A673 (cell line): ENCODE measurements at regions not wholly inside any gene's neighbourhood (a gene's known extent, or its start where the extent isn't known, plus 50 kb on each side); places are given as distances from the start of the nearest gene placed in this dataset.

Source experiments
- EZH2 ChIP-seq: fragments of 200-600 bp; sonication (generic); IDR thresholded peaks from 2 replicates; pipeline ENCODE4 v1.6.1; 2017; ENCODE audit warnings: borderline replicate concordance, low read depth, mild to moderate bottlenecking, mixed read lengths, antibody characterized with exemption, low read length; ENCODE audit not compliant: poor library complexity, severe bottlenecking
- TF ChIP-seq, protein P1 (sequence below): fragments of 300-800, 200-600 bp; sonication (generic); conservative IDR thresholded peaks from 2 replicates; pipeline ENCODE4 v1.5.1; 2017; ENCODE audit warnings: low read depth, mild to moderate bottlenecking, antibody characterized with exemption, low read length, moderate library complexity, mixed read lengths

DNA sequence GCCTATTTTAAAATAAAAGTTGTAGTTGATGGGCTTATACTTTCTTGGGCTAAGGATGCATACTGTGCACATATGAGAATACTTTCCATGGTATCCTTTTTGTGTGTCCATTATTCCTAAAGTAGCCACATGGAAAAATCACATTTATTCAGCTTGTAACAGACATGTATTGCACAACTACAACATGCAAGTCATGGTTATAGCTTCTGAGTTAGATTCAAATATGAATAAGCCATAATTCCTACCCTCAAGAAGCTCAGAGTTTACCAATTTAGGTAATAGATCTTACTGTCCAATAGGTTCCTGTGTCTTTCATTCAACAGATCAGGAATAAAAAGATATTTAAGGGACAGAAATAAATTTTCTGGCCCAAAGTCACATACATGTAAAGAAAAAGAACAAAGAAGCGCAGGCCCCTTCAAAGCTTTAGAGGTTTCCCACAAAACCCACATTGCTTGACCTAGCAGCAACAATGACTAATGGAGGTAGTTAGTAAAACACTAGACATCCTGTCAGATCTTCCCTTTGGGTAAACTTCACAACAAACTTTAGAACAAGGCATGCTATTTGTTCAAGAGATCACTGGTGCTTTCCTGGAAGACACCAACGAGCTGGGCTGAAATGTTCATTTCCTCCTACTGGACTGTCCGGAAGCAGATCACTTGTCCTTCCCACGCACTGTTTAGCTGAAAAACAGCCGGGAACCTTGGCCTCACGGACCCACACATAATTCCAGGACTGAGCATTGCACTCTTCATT is 78.4 kb upstream of the ITGA1 start:
- TF ChIP-seq, protein P1, sequence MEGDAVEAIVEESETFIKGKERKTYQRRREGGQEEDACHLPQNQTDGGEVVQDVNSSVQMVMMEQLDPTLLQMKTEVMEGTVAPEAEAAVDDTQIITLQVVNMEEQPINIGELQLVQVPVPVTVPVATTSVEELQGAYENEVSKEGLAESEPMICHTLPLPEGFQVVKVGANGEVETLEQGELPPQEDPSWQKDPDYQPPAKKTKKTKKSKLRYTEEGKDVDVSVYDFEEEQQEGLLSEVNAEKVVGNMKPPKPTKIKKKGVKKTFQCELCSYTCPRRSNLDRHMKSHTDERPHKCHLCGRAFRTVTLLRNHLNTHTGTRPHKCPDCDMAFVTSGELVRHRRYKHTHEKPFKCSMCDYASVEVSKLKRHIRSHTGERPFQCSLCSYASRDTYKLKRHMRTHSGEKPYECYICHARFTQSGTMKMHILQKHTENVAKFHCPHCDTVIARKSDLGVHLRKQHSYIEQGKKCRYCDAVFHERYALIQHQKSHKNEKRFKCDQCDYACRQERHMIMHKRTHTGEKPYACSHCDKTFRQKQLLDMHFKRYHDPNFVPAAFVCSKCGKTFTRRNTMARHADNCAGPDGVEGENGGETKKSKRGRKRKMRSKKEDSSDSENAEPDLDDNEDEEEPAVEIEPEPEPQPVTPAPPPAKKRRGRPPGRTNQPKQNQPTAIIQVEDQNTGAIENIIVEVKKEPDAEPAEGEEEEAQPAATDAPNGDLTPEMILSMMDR = no peak
- TF ChIP-seq EZH2 = no peak
